ENCODE measurements at regions not wholly inside any gene's neighbourhood (a gene's known extent, or its start where the extent isn't known, plus 50 kb on each side); places are given as distances from the start of the nearest gene placed in this dataset.

- CTCF ChIA-PET, result no interaction called here
Measured at GRCh38 chr5:6904860-6905259, 191.6 kb downstream of the TENT4A start.

DNA sequence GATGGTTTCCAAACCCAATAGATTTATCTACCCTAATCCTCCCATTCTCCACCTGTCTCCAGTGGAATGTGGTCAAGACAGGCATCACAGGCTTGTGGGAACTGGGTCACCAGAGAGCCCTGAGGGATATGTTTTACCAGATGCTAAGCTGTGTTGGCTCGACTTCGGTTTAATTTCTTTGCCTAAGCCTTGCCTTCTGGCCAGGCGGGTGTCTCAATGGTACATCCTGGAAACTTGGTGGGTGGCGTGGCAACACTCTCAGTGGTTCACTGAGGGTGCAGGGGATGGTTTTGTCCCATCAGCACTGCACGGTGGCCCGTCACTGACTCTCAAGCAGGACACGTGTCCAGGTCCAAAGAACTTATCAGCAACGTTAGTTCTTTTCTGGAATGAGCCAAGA is 192.2 kb downstream of the TENT4A start:
- ChIA-PET CTCF (no interaction called here), POLR2A (no interaction called here)
- DNase-seq (ENCODE audit: extremely low spot score), result no peak
- no peak for TF ChIP-seq CTBP1 (IDR thresholded peaks at IDR 0.05; ENCODE audit: borderline replicate concordance)
- no peak for TF ChIP-seq ELF4 (IDR thresholded peaks at IDR 0.05)
- TF ChIP-seq FOXK2 (IDR thresholded peaks at IDR 0.05), result no peak
- TF ChIP-seq ZNF384 (IDR thresholded peaks at IDR 0.05), result no peak
- no peak for TF ChIP-seq SUZ12 (IDR thresholded peaks at IDR 0.05)

More at GRCh38 chr5:6904860-6905259, 191.6 kb downstream of the TENT4A start:
- no peak for TF ChIP-seq FOXK2 (IDR thresholded peaks at IDR 0.05)
- TF ChIP-seq ELF4 (IDR thresholded peaks at IDR 0.05), result no peak
- no peak for TF ChIP-seq SP1 (IDR thresholded peaks at IDR 0.05)
- no peak for TF ChIP-seq TARDBP (IDR thresholded peaks at IDR 0.05)
- TF ChIP-seq BHLHE40 (IDR thresholded peaks at IDR 0.05; ENCODE audit: borderline replicate concordance), result no peak
- no peak for TF ChIP-seq FOXM1 (IDR thresholded peaks at IDR 0.05; ENCODE audit: borderline replicate concordance)
- TF ChIP-seq, protein P1, sequence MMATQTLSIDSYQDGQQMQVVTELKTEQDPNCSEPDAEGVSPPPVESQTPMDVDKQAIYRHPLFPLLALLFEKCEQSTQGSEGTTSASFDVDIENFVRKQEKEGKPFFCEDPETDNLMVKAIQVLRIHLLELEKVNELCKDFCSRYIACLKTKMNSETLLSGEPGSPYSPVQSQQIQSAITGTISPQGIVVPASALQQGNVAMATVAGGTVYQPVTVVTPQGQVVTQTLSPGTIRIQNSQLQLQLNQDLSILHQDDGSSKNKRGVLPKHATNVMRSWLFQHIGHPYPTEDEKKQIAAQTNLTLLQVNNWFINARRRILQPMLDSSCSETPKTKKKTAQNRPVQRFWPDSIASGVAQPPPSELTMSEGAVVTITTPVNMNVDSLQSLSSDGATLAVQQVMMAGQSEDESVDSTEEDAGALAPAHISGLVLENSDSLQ (IDR thresholded peaks at IDR 0.05), result no peak
- TF ChIP-seq ZNF384 (IDR thresholded peaks at IDR 0.05), result no peak
- TF ChIP-seq NFRKB (IDR thresholded peaks at IDR 0.05), result no peak
- TF ChIP-seq LEF1 (IDR thresholded peaks at IDR 0.05; ENCODE audit: borderline replicate concordance), result no peak
- POLR2A ChIA-PET, result no interaction called here
- DNase-seq (ENCODE audit: extremely low spot score), result no peak

- ChIA-PET CTCF (no interaction called here), POLR2A (no interaction called here)
- no peak for DNase-seq (ENCODE audit: extremely low spot score)
- TF ChIP-seq ZNF384 (IDR thresholded peaks at IDR 0.05), result no peak
- no peak for TF ChIP-seq SP1 (IDR thresholded peaks at IDR 0.05)
- TF ChIP-seq FOXK2 (IDR thresholded peaks at IDR 0.05), result no peak
- TF ChIP-seq CTBP1 (IDR thresholded peaks at IDR 0.05; ENCODE audit: borderline replicate concordance), result no peak
- no peak for TF ChIP-seq LEF1 (IDR thresholded peaks at IDR 0.05; ENCODE audit: borderline replicate concordance)
- TF ChIP-seq FOXM1 (IDR thresholded peaks at IDR 0.05; ENCODE audit: borderline replicate concordance), result no peak
- TF ChIP-seq TARDBP (IDR thresholded peaks at IDR 0.05), result no peak
- TF ChIP-seq ARNT (IDR thresholded peaks at IDR 0.05), result no peak
- TF ChIP-seq HDGF (IDR thresholded peaks at IDR 0.05; ENCODE audit: borderline replicate concordance), result no peak
- TF ChIP-seq SUZ12 (IDR thresholded peaks at IDR 0.05), result no peak
- no peak for TF ChIP-seq ELF4 (IDR thresholded peaks at IDR 0.05)
- no peak for TF ChIP-seq NFRKB (IDR thresholded peaks at IDR 0.05)
- TF ChIP-seq L3MBTL2 (conservative IDR thresholded peaks at IDR 0.05), result no peak
- TF ChIP-seq, protein P1 (IDR thresholded peaks at IDR 0.05), result no peak
Measured at GRCh38 chr5:6905883-6906282, 192.7 kb downstream of the TENT4A start.

GRCh38 chr5:6907320-6907918 is 194.2 kb downstream of the TENT4A start:
- ChIA-PET POLR2A (no interaction called here), CTCF (no interaction called here)
- no peak for TF ChIP-seq L3MBTL2 (conservative IDR thresholded peaks at IDR 0.05)
- TF ChIP-seq NFRKB (IDR thresholded peaks at IDR 0.05), result no peak
- no peak for TF ChIP-seq FOXM1 (IDR thresholded peaks at IDR 0.05; ENCODE audit: borderline replicate concordance)
- TF ChIP-seq SUZ12 (IDR thresholded peaks at IDR 0.05), result no peak
- TF ChIP-seq, protein P1 (IDR thresholded peaks at IDR 0.05), result no peak
- TF ChIP-seq TARDBP (IDR thresholded peaks at IDR 0.05), result no peak
- TF ChIP-seq FOXK2 (IDR thresholded peaks at IDR 0.05), result no peak
- no peak for TF ChIP-seq ZNF384 (IDR thresholded peaks at IDR 0.05)
- TF ChIP-seq LEF1 (IDR thresholded peaks at IDR 0.05; ENCODE audit: borderline replicate concordance), result no peak
- no peak for TF ChIP-seq FOXA1 (IDR thresholded peaks at IDR 0.05)
- TF ChIP-seq SP1 (IDR thresholded peaks at IDR 0.05), result no peak
- TF ChIP-seq ELF4 (IDR thresholded peaks at IDR 0.05), result no peak
- TF ChIP-seq BHLHE40 (IDR thresholded peaks at IDR 0.05; ENCODE audit: borderline replicate concordance), result no peak
- TF ChIP-seq HDGF (IDR thresholded peaks at IDR 0.05; ENCODE audit: borderline replicate concordance), result no peak
- no peak for DNase-seq (ENCODE audit: extremely low spot score)

DNA sequence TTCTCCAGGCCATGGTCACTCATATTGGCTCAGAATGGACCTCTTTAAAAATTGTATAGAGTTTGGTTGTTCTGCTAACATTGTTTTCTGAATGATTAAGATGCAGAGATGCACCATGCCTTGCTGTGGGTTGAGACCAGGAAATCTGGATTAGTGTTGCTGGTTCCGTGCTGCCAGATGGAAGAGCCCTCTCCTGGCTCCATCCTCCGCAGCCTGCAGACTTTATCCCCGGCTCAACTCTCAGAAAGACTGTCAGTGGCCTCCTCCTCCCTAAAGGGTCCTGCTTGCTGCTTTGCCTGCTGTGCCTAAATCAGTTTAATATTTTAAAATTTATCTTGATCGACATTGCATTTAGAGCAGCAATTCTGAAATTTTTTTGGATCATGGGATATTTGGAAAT is 196.7 kb downstream of the TENT4A start:
- ChIA-PET POLR2A (no interaction called here), CTCF (no interaction called here)
- no peak for DNase-seq (ENCODE audit: extremely low spot score)
- TF ChIP-seq FOXA1 (IDR thresholded peaks at IDR 0.05), result no peak
- no peak for TF ChIP-seq HDGF (IDR thresholded peaks at IDR 0.05; ENCODE audit: borderline replicate concordance)
- no peak for TF ChIP-seq ARNT (IDR thresholded peaks at IDR 0.05)
- TF ChIP-seq BHLHE40 (IDR thresholded peaks at IDR 0.05; ENCODE audit: borderline replicate concordance), result no peak
- TF ChIP-seq TARDBP (IDR thresholded peaks at IDR 0.05), result no peak
- TF ChIP-seq ZNF384 (IDR thresholded peaks at IDR 0.05), result no peak
- no peak for TF ChIP-seq NFRKB (IDR thresholded peaks at IDR 0.05)
- TF ChIP-seq L3MBTL2 (conservative IDR thresholded peaks at IDR 0.05), result no peak
- no peak for TF ChIP-seq FOXK2 (IDR thresholded peaks at IDR 0.05)
- no peak for TF ChIP-seq SP1 (IDR thresholded peaks at IDR 0.05)

DNA sequence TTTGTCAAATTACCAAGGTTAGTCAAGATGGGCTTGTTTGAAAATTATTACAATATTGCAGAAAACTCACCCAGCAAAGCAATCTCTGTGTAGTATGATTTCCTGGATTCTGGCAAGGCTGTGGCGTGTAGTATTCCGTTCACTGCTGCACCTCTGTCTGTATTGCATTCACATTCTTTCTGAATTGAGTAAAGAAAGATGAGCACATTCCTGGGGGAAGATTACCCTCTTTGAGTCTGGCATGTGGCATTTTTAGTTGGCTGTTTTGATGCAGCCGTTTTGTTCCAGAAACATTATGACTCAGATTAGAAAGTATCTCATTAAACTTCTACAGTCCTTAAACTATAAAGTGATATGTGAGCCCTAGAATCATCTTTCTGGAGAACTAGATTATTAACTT is 197.7 kb downstream of the TENT4A start:
- no peak for TF ChIP-seq FOXM1 (IDR thresholded peaks at IDR 0.05; ENCODE audit: borderline replicate concordance)
- TF ChIP-seq CTBP1 (IDR thresholded peaks at IDR 0.05; ENCODE audit: borderline replicate concordance), result no peak
- TF ChIP-seq BHLHE40 (IDR thresholded peaks at IDR 0.05; ENCODE audit: borderline replicate concordance), result no peak
- TF ChIP-seq SP1 (IDR thresholded peaks at IDR 0.05), result no peak
- TF ChIP-seq NFRKB (IDR thresholded peaks at IDR 0.05), result no peak
- TF ChIP-seq ARNT (IDR thresholded peaks at IDR 0.05), result no peak
- TF ChIP-seq, protein P1 (IDR thresholded peaks at IDR 0.05), result no peak
- TF ChIP-seq LEF1 (IDR thresholded peaks at IDR 0.05; ENCODE audit: borderline replicate concordance), result no peak
- ChIA-PET POLR2A (no interaction called here), CTCF (no interaction called here)
- no peak for DNase-seq (ENCODE audit: extremely low spot score)

Data from HEK293T (cell line).